Astrocyte (in vitro differentiated cells and primary cell): ENCODE measurements at regions not wholly inside any gene's neighbourhood (a gene's known extent, or its start where the extent isn't known, plus 50 kb on each side); places are given as distances from the start of the nearest gene placed in this dataset.

Source experiments
- DNase-seq: peaks from one replicate; pipeline ENCODE4 v3.0.0-alpha.2; 2010; ENCODE audit warnings: low read depth
- FAIRE-seq: peaks from 2 replicates; lab custom pipeline; 2011; peaks lifted over from hg19 to GRCh38; lab: Jason Lieb, UNC
- H2AFZ ChIP-seq: 2 replicates; pipeline ENCODE4 v1.6.0; 2012; ENCODE audit warnings: low read depth, low read length, inconsistent platforms
- H3K27ac ChIP-seq: 2 replicates; pipeline ENCODE4 v1.5.1; 2011; ENCODE audit warnings: low read depth, low read length, inconsistent platforms
- H3K27me3 ChIP-seq: 2 replicates; pipeline ENCODE4 v1.6.0; 2011; ENCODE audit warnings: low read length, inconsistent platforms; ENCODE audit not compliant: insufficient read depth
- H3K36me3 ChIP-seq: 2 replicates; pipeline ENCODE4 v1.5.1; 2011; ENCODE audit warnings: low read length, inconsistent platforms; ENCODE audit not compliant: insufficient read depth
- H3K4me1 ChIP-seq: 2 replicates; pipeline ENCODE4 v1.5.1; 2011; ENCODE audit warnings: low read length, inconsistent platforms; ENCODE audit not compliant: insufficient read depth
- H3K4me2 ChIP-seq: 2 replicates; pipeline ENCODE4 v1.6.0; 2012; ENCODE audit warnings: low read length, inconsistent platforms
- H3K4me3 ChIP-seq: 2 replicates; pipeline ENCODE4 v1.5.1; 2011; ENCODE audit warnings: low read depth, mild to moderate bottlenecking, low read length, inconsistent platforms; ENCODE audit not compliant: insufficient read depth
- H3K79me2 ChIP-seq: 2 replicates; pipeline ENCODE4 v1.6.0; 2012; ENCODE audit warnings: mild to moderate bottlenecking, low read length, inconsistent platforms; ENCODE audit not compliant: insufficient read depth
- H3K9ac ChIP-seq: 2 replicates; pipeline ENCODE4 v1.6.0; 2012; ENCODE audit warnings: mild to moderate bottlenecking, low read length, inconsistent platforms
- H3K9me3 ChIP-seq: 2 replicates; pipeline ENCODE4 v1.5.1; 2012; ENCODE audit warnings: low read depth, mild to moderate bottlenecking, low read length, inconsistent platforms; ENCODE audit not compliant: insufficient read depth
- H4K20me1 ChIP-seq: 2 replicates; pipeline ENCODE4 v1.6.0; 2012; ENCODE audit warnings: low read length, inconsistent platforms; ENCODE audit not compliant: insufficient read depth
- H3K27ac Mint-ChIP-seq: one replicate; pipeline ENCODE4 v1.8.0; 2021; ENCODE audit warnings: mild to moderate bottlenecking, mixed read lengths; ENCODE audit not compliant: unreplicated experiment
- H3K27me3 Mint-ChIP-seq: one replicate; pipeline ENCODE4 v1.8.0; 2021; ENCODE audit warnings: low read depth, mixed read lengths; ENCODE audit not compliant: unreplicated experiment
- H3K36me3 Mint-ChIP-seq: one replicate; pipeline ENCODE4 v1.8.0; 2021; ENCODE audit warnings: low read depth, mixed read lengths; ENCODE audit not compliant: unreplicated experiment
- H3K4me1 Mint-ChIP-seq: one replicate; pipeline ENCODE4 v1.8.0; 2021; ENCODE audit warnings: low read depth, mixed read lengths; ENCODE audit not compliant: unreplicated experiment
- H3K4me3 Mint-ChIP-seq: one replicate; pipeline ENCODE4 v1.8.0; 2021; ENCODE audit warnings: mild to moderate bottlenecking, moderate library complexity, mixed read lengths; ENCODE audit not compliant: unreplicated experiment
- H3K9me3 Mint-ChIP-seq: one replicate; pipeline ENCODE4 v1.8.0; 2021; ENCODE audit warnings: mild to moderate bottlenecking, mixed read lengths; ENCODE audit not compliant: unreplicated experiment
- CTCF ChIP-seq: IDR thresholded peaks from 2 replicates; pipeline ENCODE4 v1.5.1; 2011; ENCODE audit warnings: low read depth, mild to moderate bottlenecking, inconsistent platforms, low read length, moderate library complexity; ENCODE audit not compliant: insufficient read depth
- EZH2 ChIP-seq: IDR thresholded peaks from 2 replicates; pipeline ENCODE4 v1.6.1; 2012; ENCODE audit warnings: mild to moderate bottlenecking, low read length, inconsistent platforms; ENCODE audit not compliant: insufficient read depth

GRCh38 chr12:17528394-17528793 lies 561.6 kb downstream of the RERGL start:
- Histone ChIP-seq H3K79me2 (no peaks in the 10 kb centered on the region), H3K9me3 (no peaks in the 10 kb centered on the region), H3K9ac (no peak overlapping the region), H3K27me3 (no peaks in the 10 kb centered on the region), H3K36me3 (no peaks in the 10 kb centered on the region), H3K4me3 (no peak overlapping the region), H4K20me1 (no peaks in the 10 kb centered on the region), H3K27ac (no peak overlapping the region), H3K4me1 (no peaks in the 10 kb centered on the region), H2AFZ (no peak overlapping the region), H3K4me2 (no peak overlapping the region)
- H3K4me3 Mint-ChIP-seq = no peak overlapping the region
- FAIRE-seq (no peak), DNase-seq (no peak)
- no peaks in the 10 kb centered on the region for H3K36me3 Mint-ChIP-seq
- no peak overlapping the region for H3K27ac Mint-ChIP-seq
- H3K9me3 Mint-ChIP-seq = peaks cover under 1% of the 10 kb centered on the region
- H3K27me3 Mint-ChIP-seq = no peaks in the 10 kb centered on the region
- no peaks in the 10 kb centered on the region for H3K4me1 Mint-ChIP-seq
- TF ChIP-seq EZH2 = no peak
- no peak for TF ChIP-seq CTCF

GRCh38 chr12:17527021-17527420 lies 563.0 kb downstream of the RERGL start:
- H3K79me2 ChIP-seq = no peaks in the 10 kb centered on the region
- H3K4me1 ChIP-seq = no peaks in the 10 kb centered on the region
- Mint-ChIP-seq H3K27ac (no peak overlapping the region), H3K4me1 (no peaks in the 10 kb centered on the region), H3K27me3 (no peaks in the 10 kb centered on the region), H3K9me3 (no peaks in the 10 kb centered on the region), H3K36me3 (no peaks in the 10 kb centered on the region), H3K4me3 (no peak overlapping the region)
- DNase-seq = no peak
- TF ChIP-seq EZH2 (no peak), CTCF (no peak)
- no peaks in the 10 kb centered on the region for H3K27me3 ChIP-seq
- no peak overlapping the region for H2AFZ ChIP-seq
- no peak overlapping the region for H3K4me2 ChIP-seq
- no peak overlapping the region for H3K27ac ChIP-seq
- H4K20me1 ChIP-seq = no peaks in the 10 kb centered on the region
- H3K36me3 ChIP-seq = no peaks in the 10 kb centered on the region
- H3K9me3 ChIP-seq = no peaks in the 10 kb centered on the region
- no peak for FAIRE-seq
- H3K4me3 ChIP-seq = no peak overlapping the region
- H3K9ac ChIP-seq = no peak overlapping the region

- H3K36me3 Mint-ChIP-seq = no peaks in the 10 kb centered on the region
- no peak overlapping the region for H3K27ac ChIP-seq
- no peaks in the 10 kb centered on the region for H3K79me2 ChIP-seq
- FAIRE-seq (no peak), DNase-seq (no peak)
- no peaks in the 10 kb centered on the region for H3K9me3 Mint-ChIP-seq
- no peak overlapping the region for H3K4me3 Mint-ChIP-seq
- no peaks in the 10 kb centered on the region for H3K27me3 Mint-ChIP-seq
- no peak overlapping the region for H2AFZ ChIP-seq
- no peak overlapping the region for H3K4me2 ChIP-seq
- no peak overlapping the region for H3K27ac Mint-ChIP-seq
- H3K4me1 Mint-ChIP-seq = no peaks in the 10 kb centered on the region
- no peaks in the 10 kb centered on the region for H3K9me3 ChIP-seq
- H4K20me1 ChIP-seq = no peaks in the 10 kb centered on the region
- no peaks in the 10 kb centered on the region for H3K27me3 ChIP-seq
- no peak overlapping the region for H3K9ac ChIP-seq
- H3K4me3 ChIP-seq = no peak overlapping the region
- no peak for TF ChIP-seq CTCF
- TF ChIP-seq EZH2 = no peak
- no peaks in the 10 kb centered on the region for H3K4me1 ChIP-seq
- no peaks in the 10 kb centered on the region for H3K36me3 ChIP-seq
These were observed 578.6 kb downstream of the RERGL start for GRCh38 chr12:17511369-17511768.
